Upper lobe of right lung (tissue), 1 donor: ENCODE measurements at regions not wholly inside any gene's neighbourhood (a gene's known extent, or its start where the extent isn't known, plus 50 kb on each side); places are given as distances from the start of the nearest gene placed in this dataset.

Source experiments
- ATAC-seq: fragments of 200-7000 bp; cut with Tn5 transposase; one replicate; pipeline ENCODE4 v1.9.1; 2020; ENCODE audit warnings: mild to moderate bottlenecking, moderate library complexity
- DNase-seq: peaks from one replicate; pipeline ENCODE4 v3.0.0-alpha.2; 2020
- H3K27ac ChIP-seq: fragments of 200-600 bp; one replicate; pipeline ENCODE4 v1.8.0; 2022
- H3K27me3 ChIP-seq: fragments of 200-600 bp; one replicate; pipeline ENCODE4 v1.8.0; 2022; ENCODE audit warnings: mild to moderate bottlenecking
- H3K36me3 ChIP-seq: fragments of 200-600 bp; one replicate; pipeline ENCODE4 v1.8.0; 2022
- H3K4me1 ChIP-seq: fragments of 200-600 bp; one replicate; pipeline ENCODE4 v1.8.0; 2022
- H3K4me3 ChIP-seq: fragments of 200-600 bp; one replicate; pipeline ENCODE4 v1.8.0; 2022; ENCODE audit warnings: mild to moderate bottlenecking
- H3K9me3 ChIP-seq: fragments of 200-600 bp; one replicate; pipeline ENCODE4 v1.8.0; 2022
- CTCF ChIP-seq: fragments of 200-600 bp; IDR thresholded peaks from one replicate; pipeline ENCODE4 v1.8.0; 2022; ENCODE audit warnings: antibody characterized with exemption
- intact Hi-C: fragments of 100-400 bp; cut with DNase I; formaldehyde crosslinking; loops from one replicate; pipeline ENCODE4 v1.11.0; 2022
- donor health status: DM: no; HTN: yes; CAD: no; lungs with severe emphysema.

GRCh38 chr20:34175079-34175478 is 63.0 kb upstream of the EIF2S2 start:
- intact Hi-C loops = no loop called here
- Histone ChIP-seq H3K36me3 (no peaks in the 10 kb centered on the region), H3K27ac (no peak overlapping the region), H3K9me3 (no peaks in the 10 kb centered on the region), H3K4me1 (no peaks in the 10 kb centered on the region), H3K4me3 (no peak overlapping the region), H3K27me3 (no peaks in the 10 kb centered on the region)
- DNase-seq (no peak), ATAC-seq (no peak)
- no peak for TF ChIP-seq CTCF

- intact Hi-C loops = no loop called here
- H3K4me1 ChIP-seq = no peaks in the 10 kb centered on the region
- no peaks in the 10 kb centered on the region for H3K27me3 ChIP-seq
- no peak overlapping the region for H3K4me3 ChIP-seq
- no peaks in the 10 kb centered on the region for H3K36me3 ChIP-seq
- H3K27ac ChIP-seq = no peak overlapping the region
- DNase-seq (no peak), ATAC-seq (peak; percentile 56)
- no peaks in the 10 kb centered on the region for H3K9me3 ChIP-seq
- TF ChIP-seq CTCF = no peak
Observed at GRCh38 chr20:34175879-34176278, 63.8 kb upstream of the EIF2S2 start.

- Histone ChIP-seq H3K4me1 (no peaks in the 10 kb centered on the region), H3K27me3 (no peaks in the 10 kb centered on the region), H3K4me3 (no peak overlapping the region), H3K36me3 (no peaks in the 10 kb centered on the region), H3K27ac (no peak overlapping the region), H3K9me3 (no peaks in the 10 kb centered on the region)
- ATAC-seq (no peak), DNase-seq (no peak)
- intact Hi-C loops = no loop called here
- TF ChIP-seq CTCF = no peak
Observed at GRCh38 chr20:34177052-34177451, 64.2 kb upstream of the ASIP start.

- Histone ChIP-seq H3K4me3 (no peak overlapping the region), H3K27me3 (no peaks in the 10 kb centered on the region), H3K27ac (no peak overlapping the region), H3K9me3 (no peaks in the 10 kb centered on the region), H3K4me1 (no peaks in the 10 kb centered on the region), H3K36me3 (no peaks in the 10 kb centered on the region)
- TF ChIP-seq CTCF = no peak
- intact Hi-C loops = no loop called here
- DNase-seq (no peak), ATAC-seq (peak; percentile 75)
Observed at GRCh38 chr20:34179637-34180360, 61.4 kb upstream of the ASIP start.

GRCh38 chr20:34180460-34181120 is 60.6 kb upstream of the ASIP start:
- intact Hi-C loops = no loop called here
- Histone ChIP-seq H3K36me3 (no peaks in the 10 kb centered on the region), H3K27ac (no peak overlapping the region), H3K27me3 (no peaks in the 10 kb centered on the region), H3K4me3 (no peak overlapping the region), H3K9me3 (no peaks in the 10 kb centered on the region), H3K4me1 (no peaks in the 10 kb centered on the region)
- TF ChIP-seq CTCF = no peak
- ATAC-seq (no peak), DNase-seq (no peak)
